GM19395 (cell line): ENCODE measurements at regions not wholly inside any gene's neighbourhood (a gene's known extent, or its start where the extent isn't known, plus 50 kb on each side); places are given as distances from the start of the nearest gene placed in this dataset.
"Not testable (repeated sequence)": the region's sequence is repeated elsewhere in the genome, so short reads cannot be mapped to it uniquely, and the experiment has no call there.

ENCODE experiments used
- ATAC-seq: cut with Tn5 transposase; IDR thresholded peaks from one replicate; pipeline ENCODE4 v1.9.1; 2021; ENCODE audit warnings: mild to moderate bottlenecking, moderate library complexity; ENCODE audit not compliant: unreplicated experiment

GRCh38 chr4:164188236-164188635 lies 565.7 kb upstream of the SMIM31 start:
- no peak for ATAC-seq

- ATAC-seq: no peak
Measured at GRCh38 chr4:164192844-164193243, 561.1 kb upstream of the SMIM31 start.

- no peak for ATAC-seq
Measured at GRCh38 chr4:164193676-164194075, 560.3 kb upstream of the SMIM31 start.

- no peak for ATAC-seq
Measured at GRCh38 chr4:164197556-164197955, 556.4 kb upstream of the SMIM31 start.

GRCh38 chr4:164203476-164203875 lies 550.5 kb upstream of the SMIM31 start:
- ATAC-seq: no peak

- no peak for ATAC-seq
Measured at GRCh38 chr4:164204434-164204833, 549.5 kb upstream of the SMIM31 start.

GRCh38 chr4:164207460-164207859 lies 546.5 kb upstream of the SMIM31 start:
- no peak for ATAC-seq

- ATAC-seq: no peak
Measured at GRCh38 chr4:164210377-164210776, 543.6 kb upstream of the SMIM31 start.

GRCh38 chr4:164212134-164212533 lies 541.8 kb upstream of the SMIM31 start:
- ATAC-seq: no peak

GRCh38 chr4:164212714-164213113 lies 541.2 kb upstream of the SMIM31 start:
- no peak for ATAC-seq

GRCh38 chr4:164215113-164215741 lies 538.7 kb upstream of the SMIM31 start:
- no peak for ATAC-seq

- ATAC-seq: no peak
Measured at GRCh38 chr4:164221631-164222030, 532.3 kb upstream of the SMIM31 start.

GRCh38 chr4:164224871-164225270 lies 529.1 kb upstream of the SMIM31 start:
- no peak for ATAC-seq

GRCh38 chr4:164229255-164229654 lies 524.7 kb upstream of the SMIM31 start:
- no peak for ATAC-seq

GRCh38 chr4:164239433-164239832 lies 514.5 kb upstream of the SMIM31 start:
- ATAC-seq: no peak

- no peak for ATAC-seq
Measured at GRCh38 chr4:164239976-164240375, 514.0 kb upstream of the SMIM31 start.

GRCh38 chr4:164251257-164251656 lies 502.7 kb upstream of the SMIM31 start:
- ATAC-seq: no peak

- ATAC-seq: no peak
Measured at GRCh38 chr4:164252286-164252685, 501.6 kb upstream of the SMIM31 start.

GRCh38 chr4:164261831-164262230 lies 492.1 kb upstream of the SMIM31 start:
- no peak for ATAC-seq

- not testable (repeated sequence) for ATAC-seq
Measured at GRCh38 chr4:164262508-164262907, 491.4 kb upstream of the SMIM31 start.

- ATAC-seq: not testable (repeated sequence)
Measured at GRCh38 chr4:164277414-164277813, 476.5 kb upstream of the SMIM31 start.

GRCh38 chr4:164287173-164287572 lies 466.8 kb upstream of the SMIM31 start:
- ATAC-seq: no peak

- ATAC-seq: no peak
Measured at GRCh38 chr4:164288578-164288977, 465.4 kb upstream of the SMIM31 start.
